PC-9 (cell line): ENCODE measurements at regions not wholly inside any gene's neighbourhood (a gene's known extent, or its start where the extent isn't known, plus 50 kb on each side); places are given as distances from the start of the nearest gene placed in this dataset.

Experiments
- CTCF ChIP-seq: fragments of 200-600 bp; sonication (generic); conservative IDR thresholded peaks from 2 replicates; pipeline ENCODE4 v1.6.1; 2017; ENCODE audit warnings: mixed run types, antibody characterized with exemption, mild to moderate bottlenecking, moderate library complexity
- EZH2 ChIP-seq: fragments of 200-600 bp; sonication (generic); IDR thresholded peaks from 2 replicates; pipeline ENCODE4 v1.8.0; 2017; ENCODE audit warnings: antibody characterized with exemption, low read depth

GRCh38 chr22:44586999-44587736 lies 89.1 kb upstream of the RTL6 start:
- no peak for TF ChIP-seq CTCF
- no peak for TF ChIP-seq EZH2
